ENCODE measurements at regions not wholly inside any gene's neighbourhood (a gene's known extent, or its start where the extent isn't known, plus 50 kb on each side); places are given as distances from the start of the nearest gene placed in this dataset.

DNA sequence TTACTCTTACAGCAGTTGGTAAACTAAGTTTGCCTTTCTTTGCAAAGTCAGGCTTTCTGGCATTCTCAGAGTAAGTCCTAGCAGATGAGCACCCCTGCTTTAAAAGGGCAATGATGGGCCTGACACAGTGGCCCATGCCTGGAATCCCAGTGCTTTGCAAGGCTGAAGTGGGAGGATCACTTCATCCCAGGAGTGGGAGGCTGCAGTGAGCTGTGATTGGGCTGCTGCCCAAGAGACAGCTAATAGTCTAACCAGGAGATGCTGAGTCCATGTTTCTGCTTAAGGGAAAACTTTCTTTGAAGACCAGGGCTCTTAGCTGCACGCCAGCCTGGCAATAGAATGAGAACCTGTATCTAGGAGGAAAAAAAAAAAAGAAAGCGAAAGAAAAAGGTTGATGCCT is 100.2 kb upstream of the MPP7 start:
- no peaks in the 10 kb centered on the region for H3K9me3 ChIP-seq (ENCODE audit: control insufficient read depth, low read length)
- H3K27me3 ChIP-seq (ENCODE audit: control insufficient read depth, insufficient read depth, low read length, poor library complexity, severe bottlenecking) = no peaks in the 10 kb centered on the region
- peaks cover 16% of the 10 kb centered on the region for H3K4me1 Mint-ChIP-seq
- H3K27ac ChIP-seq (ENCODE audit: low read depth, low read length) = no peak overlapping the region
- no peak for DNase-seq
- TF ChIP-seq, protein P1, sequence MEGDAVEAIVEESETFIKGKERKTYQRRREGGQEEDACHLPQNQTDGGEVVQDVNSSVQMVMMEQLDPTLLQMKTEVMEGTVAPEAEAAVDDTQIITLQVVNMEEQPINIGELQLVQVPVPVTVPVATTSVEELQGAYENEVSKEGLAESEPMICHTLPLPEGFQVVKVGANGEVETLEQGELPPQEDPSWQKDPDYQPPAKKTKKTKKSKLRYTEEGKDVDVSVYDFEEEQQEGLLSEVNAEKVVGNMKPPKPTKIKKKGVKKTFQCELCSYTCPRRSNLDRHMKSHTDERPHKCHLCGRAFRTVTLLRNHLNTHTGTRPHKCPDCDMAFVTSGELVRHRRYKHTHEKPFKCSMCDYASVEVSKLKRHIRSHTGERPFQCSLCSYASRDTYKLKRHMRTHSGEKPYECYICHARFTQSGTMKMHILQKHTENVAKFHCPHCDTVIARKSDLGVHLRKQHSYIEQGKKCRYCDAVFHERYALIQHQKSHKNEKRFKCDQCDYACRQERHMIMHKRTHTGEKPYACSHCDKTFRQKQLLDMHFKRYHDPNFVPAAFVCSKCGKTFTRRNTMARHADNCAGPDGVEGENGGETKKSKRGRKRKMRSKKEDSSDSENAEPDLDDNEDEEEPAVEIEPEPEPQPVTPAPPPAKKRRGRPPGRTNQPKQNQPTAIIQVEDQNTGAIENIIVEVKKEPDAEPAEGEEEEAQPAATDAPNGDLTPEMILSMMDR (conservative IDR thresholded peaks at IDR 0.05) = no peak
- peaks cover 9% of the 10 kb centered on the region for H3K4me1 ChIP-seq (ENCODE audit: control insufficient read depth, insufficient read depth, low read length)
- H3K27ac Mint-ChIP-seq = no peak overlapping the region
- H3K36me3 ChIP-seq (ENCODE audit: control insufficient read depth, insufficient read depth, low read length) = no peaks in the 10 kb centered on the region
- H3K27me3 Mint-ChIP-seq (ENCODE audit: insufficient read depth) = no peaks in the 10 kb centered on the region
- no peak overlapping the region for H3K4me3 Mint-ChIP-seq
- no peaks in the 10 kb centered on the region for H3K36me3 Mint-ChIP-seq (ENCODE audit: low read depth)
- 91 to 100% methylated on average over 2 of the region's 2 CpGs for WGBS, 2 experiments (ENCODE audit: insufficient coverage in 1 of 2, insufficient read length in 1 of 2)
- no peaks in the 10 kb centered on the region for H3K9me3 Mint-ChIP-seq
- H3K4me3 ChIP-seq (ENCODE audit: low read length) = no peak overlapping the region
- no peak overlapping the region for H3K9ac ChIP-seq (ENCODE audit: extremely low read depth, low read length, poor library complexity, severe bottlenecking)

DNA sequence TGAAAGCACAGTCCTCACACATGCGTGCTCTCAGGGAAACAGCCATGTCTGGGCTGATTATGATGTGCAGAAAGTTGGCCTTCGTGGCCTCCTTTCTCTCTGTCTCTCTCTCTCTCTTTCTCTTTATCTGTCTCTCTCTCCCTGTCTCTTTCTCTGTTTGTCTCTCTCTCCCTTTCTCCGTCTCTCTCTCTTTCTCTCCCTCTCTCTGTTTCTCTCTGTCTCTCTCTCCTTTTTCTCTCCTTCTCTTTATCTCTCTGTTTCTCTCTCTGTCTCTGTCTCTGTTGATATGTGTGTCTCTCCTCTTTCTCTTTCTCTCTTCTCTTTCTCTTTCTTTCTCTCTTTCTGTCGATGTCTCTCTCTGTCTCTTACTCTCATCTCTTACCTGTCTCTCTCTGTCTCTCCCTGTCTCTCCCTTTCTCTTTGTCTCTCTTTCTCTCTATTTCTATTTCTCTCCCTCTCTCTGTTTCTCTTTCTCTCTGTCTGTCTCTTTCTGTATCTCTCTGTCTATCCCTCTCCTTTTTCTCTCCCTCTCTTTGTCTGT is 105.4 kb upstream of the MPP7 start:
- Mint-ChIP-seq H3K36me3 (ENCODE audit: low read depth) (peaks cover under 1% of the 10 kb centered on the region), H3K9me3 (peaks cover 4% of the 10 kb centered on the region), H3K27ac (no peak overlapping the region), H3K4me3 (no peak overlapping the region), H3K4me1 (no peaks in the 10 kb centered on the region), H3K27me3 (ENCODE audit: insufficient read depth) (no peaks in the 10 kb centered on the region)
- Histone ChIP-seq H3K4me1 (ENCODE audit: control insufficient read depth, insufficient read depth, low read length) (no peaks in the 10 kb centered on the region), H3K27me3 (ENCODE audit: control insufficient read depth, insufficient read depth, low read length, poor library complexity, severe bottlenecking) (no peaks in the 10 kb centered on the region), H3K9me3 (ENCODE audit: control insufficient read depth, low read length) (peaks cover under 1% of the 10 kb centered on the region), H3K4me3 (ENCODE audit: low read length) (no peak overlapping the region), H3K9ac (ENCODE audit: extremely low read depth, low read length, poor library complexity, severe bottlenecking) (no peak overlapping the region), H3K27ac (ENCODE audit: low read depth, low read length) (no peak overlapping the region), H3K36me3 (ENCODE audit: control insufficient read depth, insufficient read depth, low read length) (no peaks in the 10 kb centered on the region)
- 88 to 92% methylated on average over 4 of the region's 4 CpGs for WGBS, 2 experiments (ENCODE audit: insufficient coverage in 1 of 2, insufficient read length in 1 of 2)
- TF ChIP-seq, protein P1 (conservative IDR thresholded peaks at IDR 0.05) = no peak
- DNase-seq = no peak

DNA sequence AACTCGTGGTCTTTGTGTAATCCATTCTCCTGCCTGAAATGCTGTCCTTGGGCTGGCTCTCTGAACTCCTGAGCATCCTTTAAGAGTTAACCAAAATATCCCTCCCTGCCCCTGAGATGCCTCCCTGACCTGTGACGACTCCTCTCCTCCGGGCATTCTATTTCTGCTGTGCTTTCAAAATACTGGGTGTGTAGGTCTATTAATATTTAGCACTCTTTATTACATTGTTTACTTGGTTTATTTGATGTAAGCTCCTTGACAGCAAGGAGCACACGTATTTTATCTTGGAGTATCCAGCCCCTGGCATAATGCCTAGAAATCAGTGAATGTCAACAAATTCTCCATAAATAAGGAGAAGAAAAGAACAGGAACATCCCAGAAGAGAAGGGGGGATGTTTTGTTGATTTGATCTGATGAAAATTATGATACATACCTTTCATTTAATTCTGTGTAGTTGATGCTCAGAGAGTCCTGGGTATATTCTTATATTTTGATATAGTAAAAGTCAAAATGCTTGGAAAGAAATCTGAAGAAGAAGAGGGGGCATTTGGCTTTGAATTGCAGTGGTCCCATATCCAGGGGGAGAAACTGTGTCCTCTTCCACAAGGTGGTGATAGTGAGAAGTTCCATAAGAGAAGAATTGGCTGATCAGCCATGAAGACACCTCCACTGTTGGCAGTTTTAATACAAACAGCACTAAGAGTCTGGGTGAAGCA is 107.7 kb upstream of the MPP7 start:
- H3K27ac Mint-ChIP-seq = no peak overlapping the region
- WGBS, 2 experiments (ENCODE audit: insufficient coverage in 1 of 2, insufficient read length in 1 of 2) = 75 to 82% methylated on average over 1 to 3 of the region's 4 CpGs
- peaks cover 2% of the 10 kb centered on the region for H3K36me3 Mint-ChIP-seq (ENCODE audit: low read depth)
- Histone ChIP-seq H3K9ac (ENCODE audit: extremely low read depth, low read length, poor library complexity, severe bottlenecking) (no peak overlapping the region), H3K27me3 (ENCODE audit: control insufficient read depth, insufficient read depth, low read length, poor library complexity, severe bottlenecking) (no peaks in the 10 kb centered on the region), H3K36me3 (ENCODE audit: control insufficient read depth, insufficient read depth, low read length) (no peaks in the 10 kb centered on the region), H3K4me1 (ENCODE audit: control insufficient read depth, insufficient read depth, low read length) (no peaks in the 10 kb centered on the region), H3K27ac (ENCODE audit: low read depth, low read length) (no peak overlapping the region), H3K9me3 (ENCODE audit: control insufficient read depth, low read length) (peaks cover 4% of the 10 kb centered on the region), H3K4me3 (ENCODE audit: low read length) (no peak overlapping the region)
- H3K4me1 Mint-ChIP-seq = no peaks in the 10 kb centered on the region
- H3K27me3 Mint-ChIP-seq (ENCODE audit: insufficient read depth) = no peaks in the 10 kb centered on the region
- H3K4me3 Mint-ChIP-seq = no peak overlapping the region
- H3K9me3 Mint-ChIP-seq = peaks cover 15% of the 10 kb centered on the region
- TF ChIP-seq, protein P1 (conservative IDR thresholded peaks at IDR 0.05) = peak; percentile 75
- no peak for DNase-seq

Data from endodermal cell (in vitro differentiated cells).